A549 (cell line): ENCODE measurements at regions not wholly inside any gene's neighbourhood (a gene's known extent, or its start where the extent isn't known, plus 50 kb on each side); places are given as distances from the start of the nearest gene placed in this dataset.

Experiments used
- JUN ChIP-seq, 2 experiments: fragments of >200 bp; sonication (Bioruptor Twin); formaldehyde crosslinking; IDR thresholded peaks; 2 replicates in 1 of 2; 3 replicates in 1 of 2; pipeline ENCODE4 v1.6.1; 2016 to 2017
- POLR2A ChIP-seq: IDR thresholded peaks from 2 replicates; pipeline ENCODE4 v1.6.1; 2012; ENCODE audit warnings: mild to moderate bottlenecking, low read length
- TF ChIP-seq, protein P1 (sequence below): fragments of >200 bp; sonication (Bioruptor Twin); formaldehyde crosslinking; IDR thresholded peaks from 3 replicates; pipeline ENCODE4 v1.5.1; 2016

DNA sequence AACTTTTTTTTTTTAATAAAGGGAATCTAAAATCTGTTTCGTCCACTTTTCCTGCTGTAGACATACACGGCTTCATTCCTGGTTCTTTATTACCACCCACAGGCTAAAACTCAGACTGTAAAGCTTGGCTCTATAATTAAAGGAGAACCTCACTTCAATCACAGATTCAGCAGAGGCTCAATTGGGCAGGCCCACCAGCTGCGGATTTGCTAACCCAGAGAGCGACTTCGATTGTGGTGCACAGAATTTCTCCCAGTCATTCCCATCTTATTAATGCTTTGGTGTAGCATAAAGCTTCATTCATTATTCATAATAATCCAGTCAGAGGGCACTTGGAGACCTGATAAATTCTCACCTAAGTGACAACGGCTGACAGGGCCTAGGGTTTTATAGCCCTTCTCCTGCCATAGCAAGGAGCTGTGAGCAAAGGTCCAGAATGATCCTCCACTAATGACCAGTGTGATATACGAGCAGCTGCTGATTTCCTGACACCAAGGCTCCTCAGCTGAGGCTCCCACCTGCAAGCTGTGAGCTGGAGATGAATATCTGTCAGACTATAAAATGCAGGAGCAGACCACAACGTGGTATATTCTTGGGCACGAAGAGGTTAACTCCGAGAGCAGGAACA is 149.0 kb downstream of the ATP6V1G3 start:
- TF ChIP-seq, protein P1, sequence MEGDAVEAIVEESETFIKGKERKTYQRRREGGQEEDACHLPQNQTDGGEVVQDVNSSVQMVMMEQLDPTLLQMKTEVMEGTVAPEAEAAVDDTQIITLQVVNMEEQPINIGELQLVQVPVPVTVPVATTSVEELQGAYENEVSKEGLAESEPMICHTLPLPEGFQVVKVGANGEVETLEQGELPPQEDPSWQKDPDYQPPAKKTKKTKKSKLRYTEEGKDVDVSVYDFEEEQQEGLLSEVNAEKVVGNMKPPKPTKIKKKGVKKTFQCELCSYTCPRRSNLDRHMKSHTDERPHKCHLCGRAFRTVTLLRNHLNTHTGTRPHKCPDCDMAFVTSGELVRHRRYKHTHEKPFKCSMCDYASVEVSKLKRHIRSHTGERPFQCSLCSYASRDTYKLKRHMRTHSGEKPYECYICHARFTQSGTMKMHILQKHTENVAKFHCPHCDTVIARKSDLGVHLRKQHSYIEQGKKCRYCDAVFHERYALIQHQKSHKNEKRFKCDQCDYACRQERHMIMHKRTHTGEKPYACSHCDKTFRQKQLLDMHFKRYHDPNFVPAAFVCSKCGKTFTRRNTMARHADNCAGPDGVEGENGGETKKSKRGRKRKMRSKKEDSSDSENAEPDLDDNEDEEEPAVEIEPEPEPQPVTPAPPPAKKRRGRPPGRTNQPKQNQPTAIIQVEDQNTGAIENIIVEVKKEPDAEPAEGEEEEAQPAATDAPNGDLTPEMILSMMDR, result no peak
- TF ChIP-seq POLR2A (no peak), JUN (IDR thresholded peaks at IDR 0.05) (no peak)
